Stimulated activated CD8-positive, alpha-beta memory T cell treated with anti-CD3 and anti-CD28 coated beads, Interleukin-7, amount 100 ng/mL, for 4 hours (primary cell): ENCODE measurements at regions not wholly inside any gene's neighbourhood (a gene's known extent, or its start where the extent isn't known, plus 50 kb on each side); places are given as distances from the start of the nearest gene placed in this dataset.
A peak's percentile ranks its signal among the peaks of the same experiment; 100 is the strongest.

Experiments
- DNase-seq, 2 donors: peaks; one replicate each; pipeline ENCODE4 v3.0.0-alpha.2; 2020; ENCODE audit warnings: low read depth in 2 of 2

GRCh38 chr10:128998101-128998805 lies 468.8 kb upstream of the MGMT start:
- DNase-seq: no peak

- DNase-seq: no peak
Observed at GRCh38 chr10:129004398-129004797, 462.6 kb upstream of the MGMT start.

GRCh38 chr10:129005080-129005479 lies 462.0 kb upstream of the MGMT start:
- DNase-seq: no peak

- no peak for DNase-seq
Observed at GRCh38 chr10:129005804-129006203, 461.2 kb upstream of the MGMT start.

- no peak for DNase-seq
Observed at GRCh38 chr10:129018511-129018910, 448.5 kb upstream of the MGMT start.

- DNase-seq: no peak
Observed at GRCh38 chr10:129020651-129021330, 446.2 kb upstream of the MGMT start.

- no peak for DNase-seq
Observed at GRCh38 chr10:129021594-129022304, 445.3 kb upstream of the MGMT start.

- no peak for DNase-seq
Observed at GRCh38 chr10:129023082-129023481, 444.0 kb upstream of the MGMT start.

- no peak for DNase-seq
Observed at GRCh38 chr10:129024046-129024445, 443.0 kb upstream of the MGMT start.

- DNase-seq: no peak
Observed at GRCh38 chr10:129025787-129026186, 441.3 kb upstream of the MGMT start.

GRCh38 chr10:129027906-129028305 lies 439.1 kb upstream of the MGMT start:
- no peak for DNase-seq

GRCh38 chr10:129028451-129028850 lies 438.6 kb upstream of the MGMT start:
- DNase-seq: no peak

GRCh38 chr10:129029051-129029450 lies 438.0 kb upstream of the MGMT start:
- DNase-seq: no peak

- DNase-seq: no peak
Observed at GRCh38 chr10:129029851-129030602, 437.0 kb upstream of the MGMT start.

- no peak for DNase-seq
Observed at GRCh38 chr10:129030603-129030895, 436.5 kb upstream of the MGMT start.

GRCh38 chr10:129030996-129031843 lies 435.8 kb upstream of the MGMT start:
- peak; percentile 14 to 21 for DNase-seq

- no peak for DNase-seq
Observed at GRCh38 chr10:129031844-129032150, 435.2 kb upstream of the MGMT start.

- DNase-seq: no peak
Observed at GRCh38 chr10:129032372-129033313, 434.4 kb upstream of the MGMT start.

- DNase-seq: no peak
Observed at GRCh38 chr10:129033340-129033739, 433.7 kb upstream of the MGMT start.

- no peak for DNase-seq
Observed at GRCh38 chr10:129033790-129034272, 433.2 kb upstream of the MGMT start.
